Activated B cell treated with CpG ODN at 0.5 μM for 24 hours (primary cell): ENCODE measurements at regions not wholly inside any gene's neighbourhood (a gene's known extent, or its start where the extent isn't known, plus 50 kb on each side); places are given as distances from the start of the nearest gene placed in this dataset.

Source experiments
- ATAC-seq: fragments of 200-7000 bp; cut with Tn5 transposase; one replicate; pipeline ENCODE4 v1.10.0; 2021; ENCODE audit warnings: low read depth, mild to moderate bottlenecking, moderate library complexity
- CTCF ChIA-PET: fragments of 350-600 bp; sonication (Branson Sonifier 250); formaldehyde crosslinking; loops from one replicate; lab custom pipeline; 2021; ENCODE audit warnings: antibody characterized with exemption; lab: Charles Lee
- POLR2A ChIA-PET: fragments of 350-600 bp; sonication (Branson Sonifier 250); formaldehyde crosslinking; loops from one replicate; lab custom pipeline; 2021; ENCODE audit warnings: antibody characterized with exemption; lab: Charles Lee
- DNase-seq: peaks from one replicate; pipeline ENCODE4 v3.0.0; 2022
- H3K27ac Mint-ChIP-seq: one replicate; pipeline ENCODE4 v1.8.0; 2020; ENCODE audit warnings: mixed read lengths
- H3K27me3 Mint-ChIP-seq: one replicate; pipeline ENCODE4 v1.8.0; 2021; ENCODE audit warnings: mixed read lengths
- H3K36me3 Mint-ChIP-seq: one replicate; pipeline ENCODE4 v1.8.0; 2021; ENCODE audit warnings: low read depth, mixed read lengths
- H3K4me1 Mint-ChIP-seq: one replicate; pipeline ENCODE4 v1.8.0; 2021; ENCODE audit warnings: mixed read lengths
- H3K4me3 Mint-ChIP-seq: one replicate; pipeline ENCODE4 v1.8.0; 2020; ENCODE audit warnings: mild to moderate bottlenecking, mixed read lengths
- H3K9me3 Mint-ChIP-seq: one replicate; pipeline ENCODE4 v1.8.0; 2020; ENCODE audit warnings: mixed read lengths
- intact Hi-C: fragments of 100-400 bp; cut with micrococcal nuclease; formaldehyde crosslinking; loops from one replicate; pipeline ENCODE4 v1.15.1; 2024
- TF ChIP-seq, protein P1 (sequence below): fragments of 200-600 bp; IDR thresholded peaks from one replicate; pipeline ENCODE4 v1.8.0; 2022; ENCODE audit warnings: antibody characterized with exemption, mild to moderate bottlenecking

DNA sequence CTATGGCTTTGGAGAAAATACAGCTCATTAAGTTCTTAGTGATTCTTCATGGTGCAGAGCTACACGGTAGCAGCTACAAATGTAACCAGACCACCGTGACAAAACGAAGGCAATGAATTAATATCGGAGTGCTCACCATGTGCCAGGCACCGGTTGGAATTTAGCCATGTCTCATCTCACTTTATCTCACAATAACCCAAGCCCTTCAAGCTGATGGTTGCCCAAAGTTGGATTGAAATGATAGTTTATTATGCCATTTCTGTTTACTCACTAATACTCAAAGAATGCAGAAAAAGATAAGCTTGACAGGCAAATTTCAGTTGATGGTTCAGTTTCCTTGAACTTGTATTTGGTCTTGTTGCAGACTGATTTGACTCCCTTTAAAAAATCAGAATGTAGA lies 312.6 kb downstream of the SKIDA1 start:
- Mint-ChIP-seq H3K9me3 (no peaks in the 10 kb centered on the region), H3K4me3 (no peak overlapping the region), H3K27me3 (peaks cover 1% of the 10 kb centered on the region), H3K4me1 (no peaks in the 10 kb centered on the region), H3K27ac (no peak overlapping the region), H3K36me3 (no peaks in the 10 kb centered on the region)
- DNase-seq (no peak), ATAC-seq (no peak)
- CTCF ChIA-PET: no interaction called here
- intact Hi-C loops: no loop called here
- POLR2A ChIA-PET: no interaction called here
- TF ChIP-seq, protein P1, sequence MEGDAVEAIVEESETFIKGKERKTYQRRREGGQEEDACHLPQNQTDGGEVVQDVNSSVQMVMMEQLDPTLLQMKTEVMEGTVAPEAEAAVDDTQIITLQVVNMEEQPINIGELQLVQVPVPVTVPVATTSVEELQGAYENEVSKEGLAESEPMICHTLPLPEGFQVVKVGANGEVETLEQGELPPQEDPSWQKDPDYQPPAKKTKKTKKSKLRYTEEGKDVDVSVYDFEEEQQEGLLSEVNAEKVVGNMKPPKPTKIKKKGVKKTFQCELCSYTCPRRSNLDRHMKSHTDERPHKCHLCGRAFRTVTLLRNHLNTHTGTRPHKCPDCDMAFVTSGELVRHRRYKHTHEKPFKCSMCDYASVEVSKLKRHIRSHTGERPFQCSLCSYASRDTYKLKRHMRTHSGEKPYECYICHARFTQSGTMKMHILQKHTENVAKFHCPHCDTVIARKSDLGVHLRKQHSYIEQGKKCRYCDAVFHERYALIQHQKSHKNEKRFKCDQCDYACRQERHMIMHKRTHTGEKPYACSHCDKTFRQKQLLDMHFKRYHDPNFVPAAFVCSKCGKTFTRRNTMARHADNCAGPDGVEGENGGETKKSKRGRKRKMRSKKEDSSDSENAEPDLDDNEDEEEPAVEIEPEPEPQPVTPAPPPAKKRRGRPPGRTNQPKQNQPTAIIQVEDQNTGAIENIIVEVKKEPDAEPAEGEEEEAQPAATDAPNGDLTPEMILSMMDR: no peak

DNA sequence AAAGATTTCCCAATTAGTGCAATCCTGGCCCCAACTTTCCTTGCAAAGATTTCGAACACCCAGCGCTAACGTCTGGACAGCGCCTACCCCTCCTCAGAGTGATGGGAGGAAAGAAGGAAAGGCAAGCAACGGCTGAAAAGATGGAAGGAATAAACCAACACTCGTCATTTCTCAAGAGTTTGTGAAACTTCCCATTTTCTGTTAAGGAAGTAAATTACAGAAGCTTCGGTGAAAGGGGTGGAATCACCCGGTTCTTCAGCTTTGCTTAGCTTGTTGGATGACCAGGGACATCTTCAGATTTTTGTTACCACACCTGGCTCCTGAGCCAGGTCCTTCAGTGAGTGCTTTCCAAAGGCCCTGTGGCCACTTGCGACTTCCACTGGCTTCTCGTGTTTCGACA lies 313.1 kb downstream of the SKIDA1 start:
- CTCF ChIA-PET: no interaction called here
- Mint-ChIP-seq H3K27me3 (peaks cover 1% of the 10 kb centered on the region), H3K4me3 (no peak overlapping the region), H3K36me3 (no peaks in the 10 kb centered on the region), H3K4me1 (no peaks in the 10 kb centered on the region), H3K27ac (no peak overlapping the region), H3K9me3 (no peaks in the 10 kb centered on the region)
- POLR2A ChIA-PET: no interaction called here
- ATAC-seq: no peak
- no peak for DNase-seq
- intact Hi-C loops: no loop called here
- TF ChIP-seq, protein P1: no peak

DNA sequence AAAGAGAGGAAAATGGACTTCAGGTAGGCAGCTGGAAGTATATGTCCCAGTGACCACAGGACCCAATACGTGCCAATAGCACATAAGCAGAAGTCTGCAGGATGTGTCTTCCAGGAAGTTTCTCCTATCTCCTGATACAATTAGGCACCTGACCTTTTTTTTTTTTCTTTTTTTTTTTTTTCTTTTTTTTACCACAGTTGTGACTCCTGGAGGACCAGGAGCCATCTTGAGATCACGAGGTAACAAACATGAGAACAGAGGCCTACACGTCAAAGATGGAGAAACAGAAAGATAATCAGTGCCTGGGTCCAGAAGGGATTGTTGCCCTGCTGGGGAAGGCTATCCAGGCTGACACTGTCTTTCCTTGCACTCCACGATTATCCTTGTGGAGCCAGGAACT lies 312.4 kb upstream of the NEBL start:
- no peak overlapping the region for H3K27ac Mint-ChIP-seq
- H3K36me3 Mint-ChIP-seq: no peaks in the 10 kb centered on the region
- ATAC-seq (no peak), DNase-seq (no peak)
- TF ChIP-seq, protein P1: no peak
- no peaks in the 10 kb centered on the region for H3K9me3 Mint-ChIP-seq
- H3K4me1 Mint-ChIP-seq: no peaks in the 10 kb centered on the region
- intact Hi-C loops: no loop called here
- peaks cover 5% of the 10 kb centered on the region for H3K27me3 Mint-ChIP-seq
- POLR2A ChIA-PET: no interaction called here
- CTCF ChIA-PET: no interaction called here
- H3K4me3 Mint-ChIP-seq: no peak overlapping the region

DNA sequence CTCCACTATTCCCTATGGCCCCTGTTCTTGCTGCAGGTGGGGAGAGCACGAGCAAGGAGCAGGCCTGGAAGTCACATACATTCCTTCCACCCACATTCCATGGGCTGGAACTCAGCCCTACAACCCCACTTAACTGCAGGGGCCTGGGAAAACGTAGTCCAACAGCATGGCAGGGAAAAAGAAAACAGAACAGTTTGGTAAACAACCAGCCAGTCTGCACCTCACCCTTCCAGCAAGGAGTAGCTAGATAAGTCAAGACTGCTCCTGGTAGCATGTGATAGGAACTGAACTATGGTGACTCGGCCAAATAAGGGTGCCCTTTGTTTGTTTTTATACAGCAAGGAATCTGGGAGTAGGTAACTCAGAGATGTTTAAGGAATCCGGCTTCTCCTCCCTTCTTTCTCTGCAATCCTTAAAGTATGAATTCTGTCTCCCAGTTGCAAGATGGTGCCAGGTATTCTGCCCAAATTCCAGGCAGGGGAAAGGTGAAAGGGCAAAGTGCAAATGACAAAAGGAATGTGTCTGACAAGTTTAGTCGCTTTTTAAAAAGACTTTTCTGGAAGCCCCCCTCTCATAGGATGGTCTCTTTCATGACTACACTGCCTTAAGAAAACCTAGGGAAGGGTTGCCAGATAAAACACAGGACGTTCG lies 311.7 kb upstream of the NEBL start:
- Mint-ChIP-seq H3K4me3 (no peak overlapping the region), H3K36me3 (no peaks in the 10 kb centered on the region), H3K27me3 (peaks cover 5% of the 10 kb centered on the region), H3K27ac (no peak overlapping the region), H3K9me3 (no peaks in the 10 kb centered on the region), H3K4me1 (no peaks in the 10 kb centered on the region)
- ATAC-seq: no peak
- no peak for DNase-seq
- intact Hi-C loops: no loop called here
- TF ChIP-seq, protein P1: no peak
- POLR2A ChIA-PET: no interaction called here
- CTCF ChIA-PET: no interaction called here

DNA sequence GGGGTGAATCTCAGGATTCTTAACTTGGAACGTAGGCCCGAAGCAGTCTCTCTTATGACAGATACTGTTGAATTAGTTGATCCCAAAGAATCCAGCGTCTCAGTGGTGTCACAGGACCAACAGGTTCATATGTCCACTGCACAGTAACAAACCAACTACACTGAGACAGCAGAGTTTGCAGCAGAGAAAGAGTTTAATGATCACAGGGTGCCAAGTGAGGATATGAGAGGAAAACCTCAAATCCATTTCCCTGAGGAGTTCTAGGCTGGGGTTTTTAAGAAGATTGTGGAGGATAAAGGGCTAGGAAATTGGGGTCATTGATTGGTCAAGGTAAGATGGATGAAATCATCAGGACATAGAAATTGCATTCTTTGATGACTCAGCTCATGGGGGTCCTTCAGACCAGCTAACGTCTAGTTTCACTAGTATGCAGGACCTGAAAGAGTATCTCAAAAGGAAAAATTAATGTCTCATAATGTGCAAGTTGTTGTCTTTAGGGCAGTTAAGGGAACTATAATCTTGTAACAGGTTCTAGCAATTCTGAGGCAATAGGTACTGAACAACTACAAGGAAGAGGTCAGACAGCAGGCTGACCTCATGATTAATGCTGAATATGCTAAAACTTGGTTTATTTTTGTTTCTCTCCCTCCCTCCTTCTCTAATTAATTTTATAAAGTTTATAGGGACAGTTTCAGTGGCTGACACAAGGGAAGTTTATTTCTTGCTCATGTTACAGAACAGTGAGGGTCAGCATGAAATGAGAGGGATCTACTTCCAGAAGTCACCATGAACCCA lies 310.9 kb upstream of the NEBL start:
- TF ChIP-seq, protein P1: no peak
- Mint-ChIP-seq H3K4me1 (no peaks in the 10 kb centered on the region), H3K27ac (no peak overlapping the region), H3K4me3 (no peak overlapping the region), H3K27me3 (peaks cover 7% of the 10 kb centered on the region), H3K36me3 (no peaks in the 10 kb centered on the region), H3K9me3 (no peaks in the 10 kb centered on the region)
- ATAC-seq (no peak), DNase-seq (no peak)
- ChIA-PET POLR2A (no interaction called here), CTCF (no interaction called here)
- intact Hi-C loops: no loop called here
